ENCODE measurements at regions not wholly inside any gene's neighbourhood (a gene's known extent, or its start where the extent isn't known, plus 50 kb on each side); places are given as distances from the start of the nearest gene placed in this dataset.

DNA sequence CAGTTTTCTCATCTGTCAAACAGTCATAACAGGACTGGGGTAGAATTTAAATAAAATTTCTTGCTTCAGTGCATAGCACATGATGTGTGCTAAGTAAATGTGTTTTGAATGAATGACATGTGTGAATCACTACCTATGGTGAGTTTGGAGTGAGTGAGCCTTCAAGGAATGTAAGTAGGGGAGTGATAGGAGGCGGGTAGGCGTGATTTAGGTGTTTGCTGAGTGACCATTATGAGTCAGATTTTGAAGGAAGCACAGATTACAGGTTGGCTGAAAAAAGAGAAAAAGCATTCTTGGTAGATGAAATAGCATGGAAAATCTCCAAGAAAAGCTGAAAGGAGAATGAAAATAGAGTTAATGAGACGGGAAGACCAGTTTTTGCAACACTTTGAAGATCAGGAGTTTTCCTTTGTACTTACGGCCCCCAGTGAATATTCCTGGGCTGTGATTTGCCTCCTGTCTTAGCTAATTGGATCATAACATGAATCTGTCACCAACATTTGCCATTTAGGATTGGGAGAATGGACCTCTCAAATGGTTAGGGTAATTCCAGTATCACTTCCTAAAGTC is 136.9 kb upstream of the GATA6 start:
- TF ChIP-seq, protein P1, sequence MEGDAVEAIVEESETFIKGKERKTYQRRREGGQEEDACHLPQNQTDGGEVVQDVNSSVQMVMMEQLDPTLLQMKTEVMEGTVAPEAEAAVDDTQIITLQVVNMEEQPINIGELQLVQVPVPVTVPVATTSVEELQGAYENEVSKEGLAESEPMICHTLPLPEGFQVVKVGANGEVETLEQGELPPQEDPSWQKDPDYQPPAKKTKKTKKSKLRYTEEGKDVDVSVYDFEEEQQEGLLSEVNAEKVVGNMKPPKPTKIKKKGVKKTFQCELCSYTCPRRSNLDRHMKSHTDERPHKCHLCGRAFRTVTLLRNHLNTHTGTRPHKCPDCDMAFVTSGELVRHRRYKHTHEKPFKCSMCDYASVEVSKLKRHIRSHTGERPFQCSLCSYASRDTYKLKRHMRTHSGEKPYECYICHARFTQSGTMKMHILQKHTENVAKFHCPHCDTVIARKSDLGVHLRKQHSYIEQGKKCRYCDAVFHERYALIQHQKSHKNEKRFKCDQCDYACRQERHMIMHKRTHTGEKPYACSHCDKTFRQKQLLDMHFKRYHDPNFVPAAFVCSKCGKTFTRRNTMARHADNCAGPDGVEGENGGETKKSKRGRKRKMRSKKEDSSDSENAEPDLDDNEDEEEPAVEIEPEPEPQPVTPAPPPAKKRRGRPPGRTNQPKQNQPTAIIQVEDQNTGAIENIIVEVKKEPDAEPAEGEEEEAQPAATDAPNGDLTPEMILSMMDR (IDR thresholded peaks at IDR 0.05; ENCODE audit: insufficient read depth, low read depth, low read length) = no peak
- TF ChIP-seq EZH2 (IDR thresholded peaks at IDR 0.05; ENCODE audit: insufficient read depth, low read length) = no peak

Measured in astrocyte (in vitro differentiated cells and primary cell).